ENCODE measurements at regions not wholly inside any gene's neighbourhood (a gene's known extent, or its start where the extent isn't known, plus 50 kb on each side); places are given as distances from the start of the nearest gene placed in this dataset.

- TF ChIP-seq POLR2AphosphoS5 (IDR thresholded peaks at IDR 0.05; ENCODE audit: borderline replicate concordance, low read depth, low read length) (no peak), EZH2 (IDR thresholded peaks at IDR 0.05) (no peak)
These were observed 206.0 kb upstream of the SLC7A11 start for GRCh38 chr4:138448169-138448568.
